ENCODE measurements at regions not wholly inside any gene's neighbourhood (a gene's known extent, or its start where the extent isn't known, plus 50 kb on each side); places are given as distances from the start of the nearest gene placed in this dataset.

GRCh38 chr6:139828751-139829519, 454.5 kb upstream of the CITED2 start:
- H3K27ac ChIP-seq (ENCODE audit: low read depth, low read length): no peak overlapping the region

DNA sequence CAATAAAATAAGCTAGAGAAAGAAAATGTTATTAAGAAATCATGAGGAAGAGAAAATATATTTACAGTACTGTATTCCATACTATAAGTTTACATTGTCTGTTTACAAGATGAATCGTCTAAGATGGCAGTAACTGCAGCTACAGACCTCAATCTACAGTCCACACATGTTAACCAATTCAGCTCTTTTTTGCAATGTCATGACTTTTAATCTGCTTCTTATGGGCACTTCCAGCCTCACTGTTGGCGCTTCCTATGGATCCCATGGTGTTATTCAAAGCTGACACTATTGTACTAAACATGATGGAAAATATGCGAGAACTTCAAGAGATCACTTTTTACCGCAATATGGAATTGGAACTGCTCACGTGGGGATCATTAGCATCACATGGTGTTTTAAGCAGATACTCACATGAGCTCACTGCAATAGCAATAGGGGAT, 451.5 kb upstream of the CITED2 start:
- H3K4me3 ChIP-seq (ENCODE audit: low read length): no peak overlapping the region
- no peak overlapping the region for H3K9ac ChIP-seq (ENCODE audit: low read depth, low read length)
- no peaks in the 10 kb centered on the region for H3K9me3 ChIP-seq (ENCODE audit: insufficient read depth, low read depth, low read length)
- 93% methylated on average over 5 of the region's 5 CpGs for WGBS
- H3K27me3 ChIP-seq (ENCODE audit: insufficient read depth, low read length): no peaks in the 10 kb centered on the region
- H3K36me3 ChIP-seq (ENCODE audit: insufficient read depth, low read length): no peaks in the 10 kb centered on the region
- H3K27ac ChIP-seq (ENCODE audit: low read depth, low read length): no peak overlapping the region
- H3K4me1 ChIP-seq (ENCODE audit: insufficient read depth, low read length): no peaks in the 10 kb centered on the region

More at GRCh38 chr6:139828751-139829519, 454.5 kb upstream of the CITED2 start:
- no peak overlapping the region for H3K4me3 ChIP-seq (ENCODE audit: low read length)
- WGBS: 94% methylated on average over 10 of the region's 10 CpGs
- H3K9me3 ChIP-seq (ENCODE audit: insufficient read depth, low read depth, low read length): no peaks in the 10 kb centered on the region
- H3K36me3 ChIP-seq (ENCODE audit: insufficient read depth, low read length): no peaks in the 10 kb centered on the region
- no peaks in the 10 kb centered on the region for H3K4me1 ChIP-seq (ENCODE audit: insufficient read depth, low read length)
- no peak overlapping the region for H3K9ac ChIP-seq (ENCODE audit: low read depth, low read length)
- no peaks in the 10 kb centered on the region for H3K27me3 ChIP-seq (ENCODE audit: insufficient read depth, low read length)

- Histone ChIP-seq H3K9me3 (ENCODE audit: insufficient read depth, low read depth, low read length) (no peaks in the 10 kb centered on the region), H3K36me3 (ENCODE audit: insufficient read depth, low read length) (no peaks in the 10 kb centered on the region), H3K27ac (ENCODE audit: low read depth, low read length) (no peak overlapping the region), H3K9ac (ENCODE audit: low read depth, low read length) (no peak overlapping the region), H3K4me3 (ENCODE audit: low read length) (no peak overlapping the region), H3K27me3 (ENCODE audit: insufficient read depth, low read length) (no peaks in the 10 kb centered on the region), H3K4me1 (ENCODE audit: insufficient read depth, low read length) (no peaks in the 10 kb centered on the region)
- 91% methylated on average over 2 of the region's 2 CpGs for WGBS
Measured at GRCh38 chr6:139824864-139825263, 450.4 kb upstream of the CITED2 start.

GRCh38 chr6:139823808-139824126, 449.3 kb upstream of the CITED2 start:
- WGBS: 93% methylated on average over 1 of the region's 1 CpG
- Histone ChIP-seq H3K9me3 (ENCODE audit: insufficient read depth, low read depth, low read length) (no peaks in the 10 kb centered on the region), H3K9ac (ENCODE audit: low read depth, low read length) (no peak overlapping the region), H3K27me3 (ENCODE audit: insufficient read depth, low read length) (no peaks in the 10 kb centered on the region), H3K4me3 (ENCODE audit: low read length) (no peak overlapping the region), H3K4me1 (ENCODE audit: insufficient read depth, low read length) (no peaks in the 10 kb centered on the region), H3K27ac (ENCODE audit: low read depth, low read length) (no peak overlapping the region), H3K36me3 (ENCODE audit: insufficient read depth, low read length) (no peaks in the 10 kb centered on the region)

- WGBS: 82% methylated on average over 5 of the region's 5 CpGs
- Histone ChIP-seq H3K4me1 (ENCODE audit: insufficient read depth, low read length) (no peaks in the 10 kb centered on the region), H3K36me3 (ENCODE audit: insufficient read depth, low read length) (no peaks in the 10 kb centered on the region), H3K4me3 (ENCODE audit: low read length) (no peak overlapping the region), H3K27ac (ENCODE audit: low read depth, low read length) (no peak overlapping the region), H3K9ac (ENCODE audit: low read depth, low read length) (no peak overlapping the region), H3K27me3 (ENCODE audit: insufficient read depth, low read length) (no peaks in the 10 kb centered on the region), H3K9me3 (ENCODE audit: insufficient read depth, low read depth, low read length) (no peaks in the 10 kb centered on the region)
Measured at GRCh38 chr6:139823099-139823807, 448.8 kb upstream of the CITED2 start.

DNA sequence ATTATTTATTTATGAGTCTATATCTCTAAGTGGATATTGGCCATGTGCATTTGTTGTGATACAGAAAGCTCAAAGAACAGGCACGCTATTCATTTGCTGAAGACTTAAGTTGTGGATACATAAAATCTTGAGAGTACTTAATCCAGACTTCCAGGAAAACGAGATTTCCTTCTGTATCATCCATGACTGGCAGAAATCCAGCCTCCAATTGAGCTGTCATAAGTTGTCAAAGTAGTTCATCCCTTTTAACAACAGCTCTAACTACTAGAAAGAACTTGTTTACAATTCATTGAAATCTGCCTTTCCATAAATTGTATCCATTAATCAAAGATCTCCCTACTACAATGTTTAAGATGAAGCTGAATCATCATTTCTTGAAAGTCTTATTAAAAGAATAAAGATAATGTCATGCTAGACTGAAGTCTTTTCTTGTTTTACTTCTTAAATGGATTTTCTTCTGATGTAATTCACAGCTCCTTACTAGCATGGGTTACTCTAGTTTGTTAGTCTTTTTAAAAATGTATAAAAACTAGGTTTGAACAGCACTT, 447.3 kb upstream of the CITED2 start:
- H3K27me3 ChIP-seq (ENCODE audit: insufficient read depth, low read length): no peaks in the 10 kb centered on the region
- no peak overlapping the region for H3K27ac ChIP-seq (ENCODE audit: low read depth, low read length)
- no peak overlapping the region for H3K4me3 ChIP-seq (ENCODE audit: low read length)
- H3K36me3 ChIP-seq (ENCODE audit: insufficient read depth, low read length): no peaks in the 10 kb centered on the region
- H3K9me3 ChIP-seq (ENCODE audit: insufficient read depth, low read depth, low read length): no peaks in the 10 kb centered on the region
- WGBS: 90% methylated on average over 2 of the region's 2 CpGs
- H3K9ac ChIP-seq (ENCODE audit: low read depth, low read length): no peak overlapping the region
- no peaks in the 10 kb centered on the region for H3K4me1 ChIP-seq (ENCODE audit: insufficient read depth, low read length)

DNA sequence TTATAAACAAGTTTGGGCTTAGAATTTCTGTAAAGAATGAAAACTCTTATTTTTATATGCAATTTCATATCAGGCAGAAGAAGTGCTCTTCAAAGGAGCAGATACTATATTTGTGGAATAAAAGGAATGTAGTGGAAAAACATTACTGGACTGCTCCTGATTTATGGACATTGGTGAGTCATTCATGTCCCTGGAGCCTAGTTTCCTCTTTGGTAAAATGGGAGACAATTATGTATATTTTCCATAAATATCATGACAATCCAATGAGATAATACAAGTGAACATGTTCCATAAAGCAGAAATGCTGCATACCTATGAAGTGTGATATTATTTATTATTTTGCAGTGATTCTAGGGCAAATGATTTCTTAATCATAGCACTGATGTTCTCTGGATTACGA, 445.8 kb upstream of the CITED2 start:
- H3K4me1 ChIP-seq (ENCODE audit: insufficient read depth, low read length): no peaks in the 10 kb centered on the region
- H3K27ac ChIP-seq (ENCODE audit: low read depth, low read length): no peak overlapping the region
- 87% methylated on average over 1 of the region's 1 CpG for WGBS
- no peak overlapping the region for H3K9ac ChIP-seq (ENCODE audit: low read depth, low read length)
- no peaks in the 10 kb centered on the region for H3K9me3 ChIP-seq (ENCODE audit: insufficient read depth, low read depth, low read length)
- no peaks in the 10 kb centered on the region for H3K36me3 ChIP-seq (ENCODE audit: insufficient read depth, low read length)
- H3K4me3 ChIP-seq (ENCODE audit: low read length): no peak overlapping the region
- H3K27me3 ChIP-seq (ENCODE audit: insufficient read depth, low read length): no peaks in the 10 kb centered on the region

DNA sequence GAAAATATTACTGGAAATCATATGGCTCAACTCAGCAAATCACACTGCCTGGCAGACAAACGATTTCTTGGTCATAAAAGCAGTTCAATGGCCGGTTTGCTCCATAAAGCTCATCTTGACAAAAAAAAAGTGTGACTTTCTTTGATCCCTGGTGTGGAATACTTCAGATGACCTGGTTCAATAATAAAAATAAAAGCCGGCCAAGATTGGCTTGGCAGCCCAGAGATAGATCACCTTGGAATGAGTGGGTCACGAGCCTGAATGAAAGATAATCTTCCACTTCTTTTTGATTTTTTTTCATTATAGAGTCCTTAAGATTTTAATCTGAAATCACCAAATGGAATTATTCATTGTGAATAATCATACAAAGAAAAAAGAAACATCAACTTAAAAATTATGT, 445.3 kb upstream of the CITED2 start:
- H3K36me3 ChIP-seq (ENCODE audit: insufficient read depth, low read length): no peaks in the 10 kb centered on the region
- WGBS: 90% methylated on average over 4 of the region's 4 CpGs
- H3K9me3 ChIP-seq (ENCODE audit: insufficient read depth, low read depth, low read length): no peaks in the 10 kb centered on the region
- no peaks in the 10 kb centered on the region for H3K4me1 ChIP-seq (ENCODE audit: insufficient read depth, low read length)
- H3K27me3 ChIP-seq (ENCODE audit: insufficient read depth, low read length): no peaks in the 10 kb centered on the region
- no peak overlapping the region for H3K4me3 ChIP-seq (ENCODE audit: low read length)
- no peak overlapping the region for H3K27ac ChIP-seq (ENCODE audit: low read depth, low read length)
- H3K9ac ChIP-seq (ENCODE audit: low read depth, low read length): no peak overlapping the region

- Histone ChIP-seq H3K27me3 (ENCODE audit: insufficient read depth, low read length) (no peaks in the 10 kb centered on the region), H3K9ac (ENCODE audit: low read depth, low read length) (no peak overlapping the region), H3K27ac (ENCODE audit: low read depth, low read length) (no peak overlapping the region), H3K9me3 (ENCODE audit: insufficient read depth, low read depth, low read length) (no peaks in the 10 kb centered on the region), H3K4me3 (ENCODE audit: low read length) (no peak overlapping the region), H3K4me1 (ENCODE audit: insufficient read depth, low read length) (no peaks in the 10 kb centered on the region), H3K36me3 (ENCODE audit: insufficient read depth, low read length) (no peaks in the 10 kb centered on the region)
- no CpG with 5 or more reads among the region's 3 CpGs for whole genome bisulfite sequencing
Measured at GRCh38 chr6:139812939-139813338, 438.5 kb upstream of the CITED2 start.

- Histone ChIP-seq H3K4me1 (ENCODE audit: insufficient read depth, low read length) (no peaks in the 10 kb centered on the region), H3K4me3 (ENCODE audit: low read length) (no peak overlapping the region), H3K36me3 (ENCODE audit: insufficient read depth, low read length) (no peaks in the 10 kb centered on the region), H3K27ac (ENCODE audit: low read depth, low read length) (no peak overlapping the region), H3K9me3 (ENCODE audit: insufficient read depth, low read depth, low read length) (peaks cover 6% of the 10 kb centered on the region), H3K27me3 (ENCODE audit: insufficient read depth, low read length) (no peaks in the 10 kb centered on the region), H3K9ac (ENCODE audit: low read depth, low read length) (no peak overlapping the region)
- WGBS: 95% methylated on average over 2 of the region's 2 CpGs
Measured at GRCh38 chr6:139801571-139802321, 427.3 kb upstream of the CITED2 start.

DNA sequence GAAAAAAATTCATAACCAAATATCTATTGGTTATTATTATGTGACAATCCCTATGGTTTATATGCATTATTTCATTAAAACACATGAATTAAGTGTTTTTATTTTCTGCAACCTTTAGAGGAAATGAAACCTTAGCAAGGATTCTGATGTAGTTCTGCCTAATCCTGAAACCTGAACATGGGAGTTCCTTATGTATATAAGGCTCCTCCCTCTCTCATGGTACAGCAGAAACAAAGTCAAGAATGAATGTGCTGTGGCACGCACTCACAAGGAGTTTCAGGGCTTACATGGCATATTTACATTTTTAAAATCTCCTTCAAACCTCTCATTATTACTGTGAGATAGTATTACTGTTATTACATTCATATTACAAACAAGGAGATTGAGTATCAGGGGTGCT, 426.4 kb upstream of the CITED2 start:
- no peak overlapping the region for H3K27ac ChIP-seq (ENCODE audit: low read depth, low read length)
- no peaks in the 10 kb centered on the region for H3K4me1 ChIP-seq (ENCODE audit: insufficient read depth, low read length)
- peaks cover 6% of the 10 kb centered on the region for H3K9me3 ChIP-seq (ENCODE audit: insufficient read depth, low read depth, low read length)
- WGBS: no CpG with 5 or more reads among the region's 1 CpG
- no peaks in the 10 kb centered on the region for H3K36me3 ChIP-seq (ENCODE audit: insufficient read depth, low read length)
- no peaks in the 10 kb centered on the region for H3K27me3 ChIP-seq (ENCODE audit: insufficient read depth, low read length)
- no peak overlapping the region for H3K9ac ChIP-seq (ENCODE audit: low read depth, low read length)
- no peak overlapping the region for H3K4me3 ChIP-seq (ENCODE audit: low read length)
